Epithelial cell of prostate (primary cell): ENCODE measurements at regions not wholly inside any gene's neighbourhood (a gene's known extent, or its start where the extent isn't known, plus 50 kb on each side); places are given as distances from the start of the nearest gene placed in this dataset.

ENCODE experiments used
- DNase-seq: peaks from one replicate; pipeline ENCODE4 v3.0.0-alpha.2; 2011; ENCODE audit warnings: low read depth, low spot score
- H3K27ac ChIP-seq: fragments of 450-650 bp; 2 replicates; pipeline ENCODE4 v1.5.1; 2017; ENCODE audit warnings: mild to moderate bottlenecking

GRCh38 chr9:82665324-82665723, 397.6 kb downstream of the RASEF start:
- no peak overlapping the region for H3K27ac ChIP-seq
- DNase-seq, result no peak

GRCh38 chr9:82668689-82669199, 394.2 kb downstream of the RASEF start:
- no peak overlapping the region for H3K27ac ChIP-seq
- no peak for DNase-seq

GRCh38 chr9:82670000-82670399, 392.9 kb downstream of the RASEF start:
- DNase-seq, result no peak
- no peak overlapping the region for H3K27ac ChIP-seq

DNA sequence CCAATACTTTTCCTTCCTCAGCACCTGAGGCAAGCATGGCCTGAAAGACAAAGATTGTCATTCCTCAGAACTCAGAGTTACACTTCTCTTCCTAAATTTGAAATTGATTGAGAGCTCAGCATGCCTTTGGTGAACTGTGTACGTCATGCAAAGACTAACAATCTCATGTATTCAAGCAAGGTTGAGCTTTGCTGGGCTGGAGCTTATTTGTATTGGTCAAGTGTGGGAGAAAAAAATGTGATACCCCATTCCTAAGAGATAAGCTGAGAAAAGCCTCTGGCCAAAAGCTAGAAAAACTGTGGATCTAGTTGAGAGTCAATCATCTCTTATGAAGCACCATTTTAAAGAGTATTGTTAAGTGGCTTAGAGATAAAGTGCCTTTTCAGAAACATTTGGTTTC, 392.2 kb downstream of the RASEF start:
- DNase-seq, result no peak
- no peak overlapping the region for H3K27ac ChIP-seq

GRCh38 chr9:82673201-82673600, 389.7 kb downstream of the RASEF start:
- H3K27ac ChIP-seq, result no peak overlapping the region

DNA sequence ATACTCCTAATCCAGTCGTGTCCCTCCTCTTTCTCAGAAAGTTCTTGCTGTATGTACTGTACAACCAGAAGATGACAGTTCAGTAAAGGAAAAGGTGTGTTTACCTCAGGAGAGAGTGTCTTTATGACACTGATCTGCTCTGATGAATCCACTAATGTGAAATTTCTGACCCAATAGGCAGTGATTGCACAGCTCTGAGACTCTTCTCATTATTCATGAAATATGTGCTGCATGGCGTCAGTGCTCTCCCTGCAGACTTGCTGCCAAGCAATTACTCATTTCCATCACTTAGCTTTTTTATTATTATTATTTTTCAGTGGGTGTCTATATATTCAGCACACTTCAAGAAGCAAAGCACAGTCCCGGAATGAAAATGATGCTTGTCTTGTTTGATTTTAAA, 389.0 kb downstream of the RASEF start:
- DNase-seq, result no peak
- no peak overlapping the region for H3K27ac ChIP-seq

More at GRCh38 chr9:82673201-82673600, 389.7 kb downstream of the RASEF start:
- DNase-seq, result no peak

GRCh38 chr9:82675102-82675501, 387.8 kb downstream of the RASEF start:
- H3K27ac ChIP-seq, result no peak overlapping the region
- DNase-seq, result no peak

GRCh38 chr9:82675605-82676004, 387.3 kb downstream of the RASEF start:
- no peak for DNase-seq

DNA sequence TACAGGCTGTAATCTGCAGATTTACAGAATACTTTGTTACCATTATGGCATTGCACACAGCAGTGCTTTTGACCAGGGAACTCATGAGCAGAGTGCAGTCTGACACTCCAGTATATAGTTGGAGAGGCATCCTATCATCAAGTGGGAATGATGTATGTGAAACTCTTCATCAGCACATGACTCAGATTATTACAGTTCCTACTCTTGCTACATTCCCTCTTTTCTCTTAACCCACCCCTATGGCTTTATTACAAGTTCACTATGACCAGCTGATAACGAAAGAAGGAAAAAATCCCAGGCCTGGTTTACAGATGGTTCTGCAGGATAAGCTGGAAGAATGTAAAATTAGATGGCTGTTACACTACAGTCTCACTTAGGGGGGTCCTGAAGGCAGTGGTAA, 385.9 kb downstream of the RASEF start:
- DNase-seq, result no peak

More at GRCh38 chr9:82675605-82676004, 387.3 kb downstream of the RASEF start:
- no peak overlapping the region for H3K27ac ChIP-seq

GRCh38 chr9:82679472-82679871, 383.5 kb downstream of the RASEF start:
- DNase-seq, result no peak
- H3K27ac ChIP-seq, result no peak overlapping the region

More for the DNA sequence above, 385.9 kb downstream of the RASEF start:
- no peak overlapping the region for H3K27ac ChIP-seq

DNA sequence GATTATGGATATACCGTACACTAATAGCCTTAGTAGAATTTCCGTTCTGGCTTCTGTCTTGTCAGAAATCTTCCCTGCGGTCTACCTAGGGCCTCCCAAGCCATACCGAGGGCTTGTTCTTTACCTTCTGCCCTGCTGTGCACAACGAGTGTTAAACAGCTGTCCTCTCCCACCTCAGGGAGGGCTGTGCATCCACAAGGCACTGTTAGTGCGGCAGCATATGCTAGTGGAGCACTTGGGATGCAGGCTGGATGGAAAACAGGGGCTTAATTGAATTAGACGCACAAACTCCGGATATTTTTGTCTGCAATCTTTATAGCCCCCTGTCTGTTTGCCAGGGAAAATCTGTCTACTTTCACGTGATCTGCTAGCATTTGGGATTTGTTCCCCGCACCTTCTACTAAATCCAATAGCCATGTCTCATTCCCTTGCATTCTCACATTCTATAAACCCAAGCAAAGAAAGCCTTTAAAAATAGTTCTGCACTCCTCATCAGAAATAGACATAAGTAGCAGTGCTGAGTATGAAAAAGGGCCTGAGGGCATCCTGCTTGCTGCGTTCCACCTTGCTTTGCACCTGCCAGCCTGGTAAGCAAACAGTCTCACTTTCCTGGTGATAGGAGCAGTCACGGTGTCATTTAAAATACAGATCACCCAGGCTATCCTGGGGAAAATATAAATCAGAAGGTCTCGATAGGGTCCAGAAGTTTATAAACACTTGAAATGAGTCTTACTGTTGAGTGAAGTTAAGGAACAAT, 382.6 kb downstream of the RASEF start:
- no peak for DNase-seq
- H3K27ac ChIP-seq, result no peak overlapping the region

DNA sequence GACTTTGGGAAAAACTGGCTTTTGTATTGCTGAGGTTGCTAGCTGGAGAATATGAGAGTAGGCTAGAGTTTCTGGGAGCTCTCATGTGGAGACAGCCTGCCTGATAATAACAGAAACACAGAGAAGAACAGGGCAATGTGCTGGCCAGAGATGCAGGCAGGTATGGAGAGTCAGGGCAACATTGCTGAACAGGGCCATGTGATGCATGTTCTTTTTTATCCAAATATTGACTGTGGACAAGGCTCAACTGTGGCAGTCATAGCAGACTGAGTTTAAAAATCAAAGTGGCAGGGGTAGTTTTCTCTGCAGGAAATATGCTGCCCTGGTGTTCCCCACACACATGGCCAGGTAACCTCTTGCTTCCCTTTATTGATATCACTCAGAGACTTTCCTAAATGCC, 381.1 kb downstream of the RASEF start:
- no peak for DNase-seq
- H3K27ac ChIP-seq, result no peak overlapping the region

DNA sequence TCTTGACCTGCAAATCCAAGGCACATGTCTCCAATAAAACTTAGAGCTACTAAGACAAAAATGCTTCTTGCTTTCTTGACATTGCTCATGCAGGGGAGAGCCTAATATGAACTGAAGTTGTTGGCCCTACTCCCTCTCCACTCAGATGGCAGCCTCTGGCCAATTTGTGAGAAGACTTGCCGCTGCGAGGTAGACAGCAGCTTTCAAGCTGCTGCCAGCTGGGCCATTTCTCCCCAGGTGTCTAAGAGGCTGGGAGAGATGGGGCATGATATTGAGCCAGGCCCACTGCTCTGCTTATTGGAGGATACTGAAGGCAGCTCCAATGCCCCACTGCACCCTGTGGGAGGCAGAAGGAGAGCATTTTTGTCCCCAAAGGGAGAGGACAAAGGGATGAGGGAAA, 380.5 kb downstream of the RASEF start:
- no peak for DNase-seq
- H3K27ac ChIP-seq, result no peak overlapping the region

DNA sequence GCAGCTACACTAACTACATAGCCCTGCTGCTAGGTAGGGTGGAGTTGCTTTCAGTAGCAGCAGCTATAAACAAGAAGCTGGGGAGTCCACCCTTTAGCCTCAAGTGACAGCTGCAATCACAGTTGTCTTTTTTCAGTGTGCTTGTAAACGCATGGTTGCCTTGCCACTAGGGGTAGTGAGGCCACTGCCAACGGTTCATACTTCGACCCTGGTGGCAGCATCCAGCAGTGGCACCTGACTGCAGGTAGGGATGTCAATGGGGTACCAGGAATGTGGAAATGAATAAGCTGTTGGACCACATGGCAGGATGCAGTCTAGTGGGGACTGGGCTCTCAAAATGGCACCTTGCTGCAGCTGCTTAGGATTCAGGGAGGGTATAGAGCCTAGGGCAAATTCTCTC, 367.2 kb downstream of the RASEF start:
- no peak overlapping the region for H3K27ac ChIP-seq

GRCh38 chr9:82706786-82707185, 356.2 kb downstream of the RASEF start:
- no peak overlapping the region for H3K27ac ChIP-seq
- no peak for DNase-seq

More for the DNA sequence above, 367.2 kb downstream of the RASEF start:
- no peak for DNase-seq

DNA sequence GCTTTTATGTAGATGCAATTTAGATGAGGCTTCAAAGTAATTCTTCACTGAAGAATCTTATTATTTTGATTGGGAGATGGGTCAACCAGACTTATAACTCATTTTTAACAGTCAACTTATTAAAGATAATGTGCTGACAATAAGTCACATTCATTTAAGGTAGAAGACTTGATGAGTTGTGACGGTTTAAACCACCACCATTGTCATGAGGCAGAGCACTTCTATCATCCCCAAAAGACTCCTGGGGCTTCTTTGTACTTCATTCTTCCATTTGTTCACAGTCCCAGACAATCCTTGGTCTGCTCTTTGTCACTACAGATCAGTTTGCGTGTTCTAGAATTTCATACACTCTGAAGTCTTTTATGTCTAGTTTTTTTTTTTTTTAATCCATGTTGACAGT, 346.1 kb downstream of the RASEF start:
- H3K27ac ChIP-seq, result no peak overlapping the region
- DNase-seq, result no peak

GRCh38 chr9:82720515-82720914, 342.4 kb downstream of the RASEF start:
- no peak for DNase-seq
- H3K27ac ChIP-seq, result no peak overlapping the region

- no peak overlapping the region for H3K27ac ChIP-seq
- DNase-seq, result no peak
These were observed 341.3 kb downstream of the RASEF start for GRCh38 chr9:82721593-82721992.

- DNase-seq, result no peak
- no peak overlapping the region for H3K27ac ChIP-seq
These were observed 340.9 kb downstream of the RASEF start for GRCh38 chr9:82722051-82722450.

- no peak overlapping the region for H3K27ac ChIP-seq
- no peak for DNase-seq
These were observed 340.4 kb downstream of the RASEF start for GRCh38 chr9:82722561-82722960.

- no peak overlapping the region for H3K27ac ChIP-seq
- DNase-seq, result no peak
These were observed 336.3 kb downstream of the RASEF start for GRCh38 chr9:82726424-82727276.
